ENCODE measurements at regions not wholly inside any gene's neighbourhood (a gene's known extent, or its start where the extent isn't known, plus 50 kb on each side); places are given as distances from the start of the nearest gene placed in this dataset.

DNA sequence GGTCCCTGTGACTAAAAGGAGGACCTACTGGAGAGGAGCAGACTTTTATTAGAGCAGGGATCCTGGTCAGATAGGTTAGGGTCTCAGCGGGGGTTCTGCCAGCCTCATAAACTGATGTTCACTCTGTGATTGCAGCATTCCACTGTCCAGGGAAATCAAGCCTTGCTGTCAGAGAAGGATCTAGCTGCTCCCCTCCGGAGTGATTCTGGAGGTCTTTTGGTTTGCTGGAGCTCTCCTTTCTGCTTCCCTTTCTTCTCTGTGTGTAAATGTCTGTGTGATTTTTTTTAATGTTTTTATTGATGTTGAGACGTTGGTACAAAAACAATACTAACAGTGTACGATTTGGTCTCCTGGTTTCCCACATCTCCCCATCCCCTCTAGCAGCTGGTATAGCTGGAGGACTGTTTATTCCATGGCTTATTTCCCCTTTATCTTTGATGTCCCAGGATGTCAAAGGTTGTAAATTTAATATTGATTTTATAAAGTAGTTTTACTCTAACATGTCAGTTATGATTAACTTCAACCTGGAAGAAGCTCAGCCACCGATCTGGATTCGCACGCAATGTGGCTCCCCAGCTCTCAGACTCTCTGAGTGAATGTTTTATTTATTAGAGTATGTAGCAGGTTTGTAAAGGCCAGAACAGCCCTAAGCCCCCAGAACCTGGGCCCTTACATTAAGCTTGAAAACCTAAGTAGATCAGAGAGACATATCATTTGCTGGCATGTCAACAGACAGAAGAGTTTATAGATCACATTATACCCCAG, 202.3 kb upstream of the G2E3 start:
- DNase-seq (ENCODE audit: low read depth, low spot score) (no peak), ATAC-seq (no peak), FAIRE-seq (no peak)
- RAD21 ChIA-PET (ENCODE audit: unreplicated experiment) = interaction anchor here (0.6 to 1.5 kb wide), 2 partner anchors 54 to 87 kb away, joined by 3 to 4 read pairs; no protein-coding TSS in a partner anchor
- Histone ChIP-seq H3K9ac (ENCODE audit: control insufficient read depth, insufficient read depth, low read length) (no peak overlapping the region), H3K36me3 (ENCODE audit: control insufficient read depth in 2 of 2, insufficient read depth in 2 of 2, low read length in 1 of 2) (no peaks in the 10 kb centered on the region), H3K4me1 (ENCODE audit: control insufficient read depth, insufficient read depth, low read length) (peaks cover 10% of the 10 kb centered on the region; the same call in 1 of the 2 replicates), H3K27ac (ENCODE audit: control insufficient read depth, insufficient read depth) (no peak overlapping the region), H3K4me2 (ENCODE audit: control insufficient read depth, insufficient read depth) (no peak overlapping the region), H3K9me3 (replicated peaks; ENCODE audit: control insufficient read depth, insufficient read depth, low read length) (no peaks in the 10 kb centered on the region), H3K4me3 (no peak overlapping the region), H2AFZ (ENCODE audit: control insufficient read depth, low read depth, low read length) (no peak overlapping the region), H4K20me1 (ENCODE audit: control insufficient read depth, insufficient read depth) (no peaks in the 10 kb centered on the region), H3K79me2 (ENCODE audit: control insufficient read depth, insufficient read depth, low read length) (no peaks in the 10 kb centered on the region), H3K27me3 (replicated peaks in 1 of 2; ENCODE audit: control insufficient read depth in 2 of 2, insufficient read depth in 2 of 2, low read length in 1 of 2) (no peaks in the 10 kb centered on the region)
- SMC1A ChIA-PET (ENCODE audit: uncharacterized antibody, unreplicated experiment) = interaction anchor here (1.0 to 3.9 kb wide), 6 partner anchors 10 to 87 kb away, joined by 3 to 26 read pairs (median 5); no protein-coding TSS in a partner anchor
- CTCF ChIA-PET = interaction anchor here (0.9 to 2.3 kb wide), 6 partner anchors 15 to 86 kb away, joined by 3 to 11 read pairs (median 4); no protein-coding TSS in a partner anchor
- in situ Hi-C loops (cut with MboI) = no loop called here
- POLR2A ChIA-PET = no interaction called here
- no TSS peak for BruUV-seq (replicated peaks)
- intact Hi-C loops (cut with micrococcal nuclease; ENCODE audit: unreplicated experiment) = no loop called here
- WGBS (ENCODE audit: insufficient coverage, insufficient replicate concordance, low lambda C conversion rate, missing lambda C conversion rate) = 78% methylated on average over 7 of the region's 7 CpGs
- TF ChIP-seq EZH2 (IDR thresholded peaks at IDR 0.05; ENCODE audit: borderline replicate concordance, control insufficient read depth, low read depth, low read length) (no peak), POU2F2 (IDR thresholded peaks at IDR 0.05; ENCODE audit: borderline replicate concordance, low read depth, low read length) (no peak), YY1 (IDR thresholded peaks at IDR 0.05; ENCODE audit: low read depth, low read length) (no peak), MYC (IDR thresholded peaks at IDR 0.05; ENCODE audit: insufficient read depth, insufficient read length, insufficient replicate concordance, low read length, severe bottlenecking) (no peak), NFYB (IDR thresholded peaks at IDR 0.05; ENCODE audit: insufficient read depth, low read depth, low read length) (no peak), NRF1 (conservative IDR thresholded peaks at IDR 0.05; ENCODE audit: low read depth, low read length) (no peak), RFX5 (IDR thresholded peaks at IDR 0.05; ENCODE audit: low read depth, low read length) (no peak), SIX5 (IDR thresholded peaks at IDR 0.05; ENCODE audit: low read depth, low read length, severe bottlenecking) (no peak), ETV6 (conservative IDR thresholded peaks at IDR 0.05 in 1 of 2, IDR thresholded peaks at IDR 0.05 in 1 of 2; ENCODE audit: borderline replicate concordance in 1 of 2, low read depth in 1 of 2) (no peak), TCF3 (IDR thresholded peaks at IDR 0.05; ENCODE audit: borderline replicate concordance, insufficient read depth, low read depth, low read length) (no peak), CEBPB (IDR thresholded peaks at IDR 0.05; ENCODE audit: borderline replicate concordance in 1 of 2, low read depth in 2 of 2, low read length in 2 of 2) (no peak), EED (IDR thresholded peaks at IDR 0.05; ENCODE audit: low read depth) (no peak), WRNIP1 (IDR thresholded peaks at IDR 0.05; ENCODE audit: borderline replicate concordance, low read depth, low read length) (no peak), SMC3 (IDR thresholded peaks at IDR 0.05; ENCODE audit: borderline replicate concordance, low read length) (no peak)
- TF ChIP-seq, protein P1, sequence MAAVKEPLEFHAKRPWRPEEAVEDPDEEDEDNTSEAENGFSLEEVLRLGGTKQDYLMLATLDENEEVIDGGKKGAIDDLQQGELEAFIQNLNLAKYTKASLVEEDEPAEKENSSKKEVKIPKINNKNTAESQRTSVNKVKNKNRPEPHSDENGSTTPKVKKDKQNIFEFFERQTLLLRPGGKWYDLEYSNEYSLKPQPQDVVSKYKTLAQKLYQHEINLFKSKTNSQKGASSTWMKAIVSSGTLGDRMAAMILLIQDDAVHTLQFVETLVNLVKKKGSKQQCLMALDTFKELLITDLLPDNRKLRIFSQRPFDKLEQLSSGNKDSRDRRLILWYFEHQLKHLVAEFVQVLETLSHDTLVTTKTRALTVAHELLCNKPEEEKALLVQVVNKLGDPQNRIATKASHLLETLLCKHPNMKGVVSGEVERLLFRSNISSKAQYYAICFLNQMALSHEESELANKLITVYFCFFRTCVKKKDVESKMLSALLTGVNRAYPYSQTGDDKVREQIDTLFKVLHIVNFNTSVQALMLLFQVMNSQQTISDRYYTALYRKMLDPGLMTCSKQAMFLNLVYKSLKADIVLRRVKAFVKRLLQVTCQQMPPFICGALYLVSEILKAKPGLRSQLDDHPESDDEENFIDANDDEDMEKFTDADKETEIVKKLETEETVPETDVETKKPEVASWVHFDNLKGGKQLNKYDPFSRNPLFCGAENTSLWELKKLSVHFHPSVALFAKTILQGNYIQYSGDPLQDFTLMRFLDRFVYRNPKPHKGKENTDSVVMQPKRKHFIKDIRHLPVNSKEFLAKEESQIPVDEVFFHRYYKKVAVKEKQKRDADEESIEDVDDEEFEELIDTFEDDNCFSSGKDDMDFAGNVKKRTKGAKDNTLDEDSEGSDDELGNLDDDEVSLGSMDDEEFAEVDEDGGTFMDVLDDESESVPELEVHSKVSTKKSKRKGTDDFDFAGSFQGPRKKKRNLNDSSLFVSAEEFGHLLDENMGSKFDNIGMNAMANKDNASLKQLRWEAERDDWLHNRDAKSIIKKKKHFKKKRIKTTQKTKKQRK (IDR thresholded peaks at IDR 0.05; ENCODE audit: low read depth, low read length) = no peak
- TF ChIP-seq, protein P2, sequence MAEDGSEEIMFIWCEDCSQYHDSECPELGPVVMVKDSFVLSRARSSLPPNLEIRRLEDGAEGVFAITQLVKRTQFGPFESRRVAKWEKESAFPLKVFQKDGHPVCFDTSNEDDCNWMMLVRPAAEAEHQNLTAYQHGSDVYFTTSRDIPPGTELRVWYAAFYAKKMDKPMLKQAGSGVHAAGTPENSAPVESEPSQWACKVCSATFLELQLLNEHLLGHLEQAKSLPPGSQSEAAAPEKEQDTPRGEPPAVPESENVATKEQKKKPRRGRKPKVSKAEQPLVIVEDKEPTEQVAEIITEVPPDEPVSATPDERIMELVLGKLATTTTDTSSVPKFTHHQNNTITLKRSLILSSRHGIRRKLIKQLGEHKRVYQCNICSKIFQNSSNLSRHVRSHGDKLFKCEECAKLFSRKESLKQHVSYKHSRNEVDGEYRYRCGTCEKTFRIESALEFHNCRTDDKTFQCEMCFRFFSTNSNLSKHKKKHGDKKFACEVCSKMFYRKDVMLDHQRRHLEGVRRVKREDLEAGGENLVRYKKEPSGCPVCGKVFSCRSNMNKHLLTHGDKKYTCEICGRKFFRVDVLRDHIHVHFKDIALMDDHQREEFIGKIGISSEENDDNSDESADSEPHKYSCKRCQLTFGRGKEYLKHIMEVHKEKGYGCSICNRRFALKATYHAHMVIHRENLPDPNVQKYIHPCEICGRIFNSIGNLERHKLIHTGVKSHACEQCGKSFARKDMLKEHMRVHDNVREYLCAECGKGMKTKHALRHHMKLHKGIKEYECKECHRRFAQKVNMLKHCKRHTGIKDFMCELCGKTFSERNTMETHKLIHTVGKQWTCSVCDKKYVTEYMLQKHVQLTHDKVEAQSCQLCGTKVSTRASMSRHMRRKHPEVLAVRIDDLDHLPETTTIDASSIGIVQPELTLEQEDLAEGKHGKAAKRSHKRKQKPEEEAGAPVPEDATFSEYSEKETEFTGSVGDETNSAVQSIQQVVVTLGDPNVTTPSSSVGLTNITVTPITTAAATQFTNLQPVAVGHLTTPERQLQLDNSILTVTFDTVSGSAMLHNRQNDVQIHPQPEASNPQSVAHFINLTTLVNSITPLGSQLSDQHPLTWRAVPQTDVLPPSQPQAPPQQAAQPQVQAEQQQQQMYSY (CRISPR knock-in tag; IDR thresholded peaks at IDR 0.05) = no peak

All from GM12878 (cell line).